IMR-90 (cell line): ENCODE measurements at regions not wholly inside any gene's neighbourhood (a gene's known extent, or its start where the extent isn't known, plus 50 kb on each side); places are given as distances from the start of the nearest gene placed in this dataset.

Source experiments
- ATAC-seq: fragments of 200-7000 bp; cut with Tn5 transposase; 2 replicates; pipeline ENCODE4 v1.9.1; 2020; ENCODE audit warnings: low read depth, mild to moderate bottlenecking, moderate library complexity
- BruUV-seq: library from RNA; stranded (reverse); fragments of 400-500 nt; replicated peaks from 2 replicates; lab custom pipeline; 2021; lab: Mats Ljungman, UMichigan
- CTCF ChIA-PET: fragments of 300-600 bp; formaldehyde crosslinking; extraction: SDS; loops from one replicate; lab custom pipeline; 2021; ENCODE audit warnings: antibody characterized with exemption; lab: Yijun Ruan, JAX
- POLR2A ChIA-PET: fragments of 300-600 bp; sonication (Branson Sonifier 250); formaldehyde crosslinking; loops from one replicate; lab custom pipeline; 2022; ENCODE audit warnings: antibody characterized with exemption; ENCODE audit not compliant: unreplicated experiment; lab: Charles Lee
- DNase-seq: peaks from one replicate; pipeline ENCODE4 v3.0.0; 2013
- H2AFZ ChIP-seq: replicated peaks from 2 replicates; pipeline ENCODE3; 2013; ENCODE audit warnings: low read length, mild to moderate bottlenecking; ENCODE audit not compliant: poor library complexity
- H2AK5ac ChIP-seq: 2 replicates; pipeline ENCODE4 v1.6.1; 2013; ENCODE audit warnings: low read depth, low read length, inconsistent platforms
- H2AK9ac ChIP-seq: replicated peaks from 2 replicates; pipeline ENCODE3; 2013; ENCODE audit warnings: mild to moderate bottlenecking, low read depth, low read length, moderate library complexity; ENCODE audit not compliant: poor library complexity
- H2BK120ac ChIP-seq: 2 replicates; pipeline ENCODE4 v1.6.1; 2013; ENCODE audit warnings: low read depth, low read length, inconsistent platforms
- H2BK15ac ChIP-seq: 3 replicates; pipeline ENCODE4 v1.6.1; 2013; ENCODE audit warnings: low read depth, low read length, inconsistent platforms
- H2BK20ac ChIP-seq: 2 replicates; pipeline ENCODE4 v1.6.1; 2013; ENCODE audit warnings: low read depth, mild to moderate bottlenecking, inconsistent platforms, low read length, moderate library complexity
- H2BK5ac ChIP-seq: 2 replicates; pipeline ENCODE4 v1.6.1; 2013; ENCODE audit warnings: mild to moderate bottlenecking, low read depth, low read length, inconsistent platforms; ENCODE audit not compliant: poor library complexity, severe bottlenecking
- H3K14ac ChIP-seq: replicated peaks from 2 replicates; pipeline ENCODE4 v1.6.1; 2013; ENCODE audit warnings: low read depth, low read length, inconsistent platforms
- H3K18ac ChIP-seq: 2 replicates; pipeline ENCODE4 v1.6.1; 2013; ENCODE audit warnings: low read depth, low read length, control low read depth
- H3K23ac ChIP-seq: 2 replicates; pipeline ENCODE4 v1.6.1; 2013; ENCODE audit warnings: low read depth, low read length, inconsistent platforms
- H3K27ac ChIP-seq: 2 replicates; pipeline ENCODE4 v1.5.1; 2013; ENCODE audit warnings: mild to moderate bottlenecking, control low read depth, low read length; ENCODE audit not compliant: insufficient read depth
- H3K27me3 ChIP-seq: 2 replicates; pipeline ENCODE4 v1.6.1; 2013; ENCODE audit warnings: low read length; ENCODE audit not compliant: control insufficient read depth, insufficient read depth
- H3K36me3 ChIP-seq: 2 replicates; pipeline ENCODE4 v1.6.1; 2013; ENCODE audit warnings: low read length, mixed read lengths; ENCODE audit not compliant: control insufficient read depth, insufficient read depth
- H3K4ac ChIP-seq: 2 replicates; pipeline ENCODE4 v1.6.1; 2013; ENCODE audit warnings: low read depth, low read length, inconsistent platforms
- H3K4me1 ChIP-seq: 2 replicates; pipeline ENCODE4 v1.6.1; 2013; ENCODE audit warnings: low read length, mixed read lengths; ENCODE audit not compliant: control insufficient read depth, insufficient read depth
- H3K4me2 ChIP-seq: 2 replicates; pipeline ENCODE4 v1.6.1; 2013; ENCODE audit warnings: low read depth, mild to moderate bottlenecking, control low read depth, low read length, moderate library complexity
- H3K4me3 ChIP-seq: 2 replicates; pipeline ENCODE4 v1.5.1; 2013; ENCODE audit warnings: low read depth, mild to moderate bottlenecking, control low read depth, low read length, moderate library complexity; ENCODE audit not compliant: insufficient read depth
- H3K56ac ChIP-seq: 2 replicates; pipeline ENCODE4 v1.6.1; 2013; ENCODE audit warnings: low read length, inconsistent platforms; ENCODE audit not compliant: insufficient read depth; ENCODE audit errors: extremely low read depth
- H3K79me1 ChIP-seq, 2 experiments: 2 replicates each; pipeline ENCODE4 v1.6.1; 2013; ENCODE audit warnings: low read length in 2 of 2, inconsistent platforms in 1 of 2, low read depth in 1 of 2
- H3K9ac ChIP-seq: 2 replicates; pipeline ENCODE4 v1.6.1; 2013; ENCODE audit warnings: low read depth, low read length, control low read depth
- H3K9me1 ChIP-seq: 2 replicates; pipeline ENCODE4 v1.6.1; 2013; ENCODE audit warnings: low read length, inconsistent platforms; ENCODE audit not compliant: insufficient read depth
- H3K9me3 ChIP-seq: 2 replicates; pipeline ENCODE4 v1.6.1; 2013; ENCODE audit warnings: low read length; ENCODE audit not compliant: control insufficient read depth, insufficient read depth
- H4K20me1 ChIP-seq: 2 replicates; pipeline ENCODE4 v1.6.1; 2013; ENCODE audit warnings: low read length, inconsistent platforms; ENCODE audit not compliant: insufficient read depth
- H4K5ac ChIP-seq: 2 replicates; pipeline ENCODE4 v1.6.1; 2013; ENCODE audit warnings: mild to moderate bottlenecking, low read depth, low read length, control low read depth
- H4K8ac ChIP-seq, 2 experiments: 2 replicates each; pipeline ENCODE4 v1.6.1; 2013; ENCODE audit warnings: low read depth in 2 of 2, low read length in 2 of 2, control low read depth in 1 of 2, inconsistent platforms in 1 of 2
- H4K91ac ChIP-seq: 2 replicates; pipeline ENCODE4 v1.6.1; 2013; ENCODE audit warnings: low read depth, low read length, inconsistent platforms; ENCODE audit not compliant: insufficient read depth
- BHLHE40 ChIP-seq: fragments of 150-350 bp; IDR thresholded peaks from 2 replicates; pipeline ENCODE4 v1.6.1; 2016; ENCODE audit warnings: mild to moderate bottlenecking, low read depth, low read length
- CEBPB ChIP-seq: IDR thresholded peaks from 2 replicates; pipeline ENCODE4 v1.6.1; 2012; ENCODE audit warnings: low read depth, low read length, improper control_type of control experiment
- CHD1 ChIP-seq: IDR thresholded peaks from 2 replicates; pipeline ENCODE4 v1.6.1; 2012; ENCODE audit warnings: low read depth, low read length, improper control_type of control experiment
- CTCF ChIP-seq: conservative IDR thresholded peaks from 2 replicates; pipeline ENCODE4 v1.5.1; 2012; ENCODE audit warnings: mild to moderate bottlenecking, low read depth, low read length, improper control_type of control experiment
- ELK1 ChIP-seq: fragments of 150-350 bp; IDR thresholded peaks from 2 replicates; pipeline ENCODE4 v1.6.1; 2016; ENCODE audit warnings: low read depth, mild to moderate bottlenecking, low read length, moderate library complexity, borderline replicate concordance
- FOS ChIP-seq: fragments of 150-350 bp; IDR thresholded peaks from 2 replicates; pipeline ENCODE4 v1.6.1; 2016; ENCODE audit warnings: low read depth, low read length
- MAFK ChIP-seq: IDR thresholded peaks from 2 replicates; pipeline ENCODE4 v1.6.1; 2012; ENCODE audit warnings: low read depth, low read length, improper control_type of control experiment
- MAZ ChIP-seq: IDR thresholded peaks from 2 replicates; pipeline ENCODE4 v1.6.1; 2012; ENCODE audit warnings: low read depth, mild to moderate bottlenecking, low read length, improper control_type of control experiment, moderate library complexity, borderline replicate concordance
- MXI1 ChIP-seq: IDR thresholded peaks from 2 replicates; pipeline ENCODE4 v1.6.1; 2012; ENCODE audit warnings: low read depth, mild to moderate bottlenecking, low read length, moderate library complexity, borderline replicate concordance
- NFE2L2 ChIP-seq: fragments of 150-350 bp; IDR thresholded peaks from 2 replicates; pipeline ENCODE4 v1.6.1; 2016; ENCODE audit warnings: low read depth, mild to moderate bottlenecking, low read length
- POLR2A ChIP-seq: IDR thresholded peaks from 2 replicates; pipeline ENCODE4 v1.6.1; 2012; ENCODE audit warnings: mild to moderate bottlenecking, low read depth, low read length
- RAD21 ChIP-seq: IDR thresholded peaks from 2 replicates; pipeline ENCODE4 v1.6.1; 2012; ENCODE audit warnings: low read length, improper control_type of control experiment
- RCOR1 ChIP-seq: IDR thresholded peaks from 2 replicates; pipeline ENCODE4 v1.6.1; 2012; ENCODE audit warnings: mild to moderate bottlenecking, low read length, improper control_type of control experiment; ENCODE audit not compliant: insufficient replicate concordance
- RFX5 ChIP-seq: IDR thresholded peaks from 2 replicates; pipeline ENCODE4 v1.8.0; 2012; ENCODE audit warnings: low read depth, mild to moderate bottlenecking, low read length, moderate library complexity
- SMC3 ChIP-seq: fragments of 150-350 bp; IDR thresholded peaks from 2 replicates; pipeline ENCODE4 v1.6.1; 2016; ENCODE audit warnings: low read depth, mild to moderate bottlenecking, antibody characterized with exemption, low read length, moderate library complexity
- USF2 ChIP-seq: fragments of 150-350 bp; IDR thresholded peaks from 2 replicates; pipeline ENCODE4 v1.6.1; 2017; ENCODE audit warnings: mild to moderate bottlenecking, antibody characterized with exemption, low read length, low read depth
- WGBS, 2 experiments: methylation state at CpG; one replicate each; pipeline versions ENCODE4 v1.1.5 to v1.1.7; 2013; ENCODE audit warnings: missing lambda C conversion rate in 2 of 2; ENCODE audit not compliant: insufficient read length in 1 of 2; ENCODE audit errors: extremely low coverage in 2 of 2; 5-methylcytosine and 5-hydroxymethylcytosine counted together
- dilution Hi-C: fragments of 300-500 bp; cut with HindIII; formaldehyde crosslinking; loops from one replicate; pipeline ENCODE4 v1.14.3; 2018; ENCODE audit warnings: low sequenced_read_pairs; ENCODE audit not compliant: unreplicated experiment
- in situ Hi-C: fragments of 300-500 bp; cut with MboI; formaldehyde crosslinking; loops from 3 replicates; pipeline ENCODE4 v1.14.3; 2019; ENCODE audit warnings: low sequenced_read_pairs, inconsistent platforms, mixed read lengths
- intact Hi-C: fragments of 100-400 bp; cut with micrococcal nuclease; formaldehyde crosslinking; loops from 2 replicates; pipeline ENCODE4 v1.10.0; 2022

- Histone ChIP-seq H3K9ac (no peak overlapping the region), H3K4me3 (no peak overlapping the region), H2AFZ (no peak overlapping the region), H3K27ac (no peak overlapping the region), H4K8ac (no peak overlapping the region), H3K23ac (no peak overlapping the region), H3K4ac (no peak overlapping the region), H3K36me3 (no peaks in the 10 kb centered on the region), H2AK9ac (no peak overlapping the region), H2BK20ac (no peak overlapping the region), H3K18ac (no peak overlapping the region), H3K4me1 (no peaks in the 10 kb centered on the region), H4K20me1 (no peaks in the 10 kb centered on the region), H4K91ac (no peak overlapping the region), H2BK5ac (no peak overlapping the region), H3K9me3 (peaks cover 53% of the 10 kb centered on the region), H3K4me2 (no peak overlapping the region), H2BK15ac (no peak overlapping the region), H4K5ac (no peak overlapping the region), H3K27me3 (no peaks in the 10 kb centered on the region), H2AK5ac (no peak overlapping the region), H3K14ac (no peak overlapping the region), H3K9me1 (no peaks in the 10 kb centered on the region), H3K79me1 (no peaks in the 10 kb centered on the region), H2BK120ac (no peak overlapping the region), H3K56ac (no peak overlapping the region)
- CTCF ChIA-PET, result no interaction called here
- 77% methylated on average over 5 of the region's 14 CpGs; no CpG with 5 or more reads in 1 of the 2 experiments for WGBS, 2 experiments
- no peak for ATAC-seq
- no TSS peak for BruUV-seq
- intact Hi-C loops (no loop called here), in situ Hi-C loops (no loop called here), dilution Hi-C loops (no loop called here)
- TF ChIP-seq MAFK (no peak), RAD21 (no peak), POLR2A (no peak), CEBPB (no peak), RFX5 (no peak), FOS (no peak), USF2 (no peak), MXI1 (no peak), MAZ (no peak), SMC3 (no peak), RCOR1 (no peak), ELK1 (no peak), CTCF (no peak), NFE2L2 (no peak), CHD1 (no peak), BHLHE40 (no peak)
- POLR2A ChIA-PET, result no interaction called here
- DNase-seq, result no peak
Observed at GRCh38 chr2:239805414-239805813, 219.7 kb downstream of the NDUFA10 start.
